GM18511 (cell line): ENCODE measurements at regions not wholly inside any gene's neighbourhood (a gene's known extent, or its start where the extent isn't known, plus 50 kb on each side); places are given as distances from the start of the nearest gene placed in this dataset.

ENCODE experiments used
- ATAC-seq: cut with Tn5 transposase; IDR thresholded peaks from one replicate; pipeline ENCODE4 v1.9.1; 2021; ENCODE audit warnings: mild to moderate bottlenecking, moderate library complexity; ENCODE audit not compliant: unreplicated experiment

DNA sequence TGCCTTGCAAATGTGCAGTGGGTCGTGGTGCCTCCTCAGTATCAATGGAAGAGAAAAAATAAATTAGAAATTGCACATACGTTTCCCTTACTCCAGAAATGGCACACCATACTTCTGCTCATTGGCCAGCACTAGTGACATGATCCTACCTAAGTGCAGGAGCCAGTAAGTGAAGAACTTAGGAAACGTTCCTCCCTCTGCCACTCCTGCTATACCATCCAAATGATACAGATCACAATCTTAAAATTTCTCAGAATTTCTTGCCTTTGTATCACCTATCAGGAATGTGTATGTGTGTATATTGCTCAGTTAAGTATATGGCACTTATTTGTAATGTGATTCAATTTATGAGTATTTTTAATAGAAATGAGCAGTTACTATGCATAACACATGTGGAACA lies 237.0 kb upstream of the UBE2E3 start:
- ATAC-seq, result no peak

DNA sequence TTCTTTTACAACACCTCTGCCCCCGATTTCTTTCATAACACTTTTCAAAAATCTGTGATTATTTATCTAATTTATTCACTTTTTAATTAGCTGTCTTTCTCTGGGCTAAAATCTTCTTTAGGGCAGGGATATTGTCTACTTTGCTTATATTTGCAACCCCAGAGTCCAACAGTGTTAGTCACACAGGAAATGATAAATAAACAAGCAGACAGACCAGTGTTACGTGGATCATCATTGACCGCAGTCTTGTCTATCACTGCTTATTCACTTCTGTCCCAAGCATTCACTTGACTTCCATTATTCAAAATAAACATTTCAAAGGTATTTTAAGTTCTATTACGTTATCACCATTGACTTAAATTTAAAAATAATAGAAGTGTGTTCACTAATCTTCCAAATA lies 237.6 kb upstream of the UBE2E3 start:
- ATAC-seq, result no peak

DNA sequence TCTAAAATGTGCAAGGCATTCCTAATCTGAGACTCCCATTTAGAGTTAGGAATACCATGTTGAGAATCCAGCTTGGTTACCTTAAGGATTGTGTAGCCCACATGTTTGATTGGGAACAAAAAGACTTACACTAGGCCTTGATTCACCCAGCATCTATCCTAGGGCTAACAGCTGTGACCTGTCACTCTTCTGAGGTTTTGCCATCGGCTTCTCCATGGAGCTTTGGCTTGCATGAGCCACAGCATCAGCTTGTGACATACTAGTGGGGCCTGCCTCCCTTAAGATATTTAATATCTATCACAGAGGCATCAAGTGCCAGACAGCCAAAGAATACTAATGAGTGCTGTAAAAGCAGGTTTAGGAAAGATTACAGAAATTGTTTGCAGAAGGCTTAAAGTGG lies 241.3 kb upstream of the UBE2E3 start:
- no peak for ATAC-seq

DNA sequence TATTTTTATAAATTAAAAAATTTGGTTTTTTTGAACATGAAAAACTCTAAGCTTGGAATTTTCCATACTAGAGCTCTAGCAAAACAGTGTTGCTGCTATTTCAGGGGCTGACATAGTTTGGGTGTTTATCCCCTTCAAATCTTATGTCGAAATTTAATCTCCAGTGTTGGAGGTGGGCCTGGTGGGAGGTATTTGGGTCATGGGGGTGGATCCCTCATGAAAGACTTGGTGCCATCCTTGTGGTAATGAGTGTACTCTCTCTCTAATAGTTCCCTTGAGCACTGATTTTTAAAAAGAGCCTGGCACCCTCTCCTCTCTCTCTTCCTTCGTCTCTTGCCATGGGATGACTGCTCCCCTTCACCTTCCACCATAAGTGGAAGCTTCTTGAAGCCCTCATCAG lies 244.6 kb upstream of the UBE2E3 start:
- no peak for ATAC-seq

DNA sequence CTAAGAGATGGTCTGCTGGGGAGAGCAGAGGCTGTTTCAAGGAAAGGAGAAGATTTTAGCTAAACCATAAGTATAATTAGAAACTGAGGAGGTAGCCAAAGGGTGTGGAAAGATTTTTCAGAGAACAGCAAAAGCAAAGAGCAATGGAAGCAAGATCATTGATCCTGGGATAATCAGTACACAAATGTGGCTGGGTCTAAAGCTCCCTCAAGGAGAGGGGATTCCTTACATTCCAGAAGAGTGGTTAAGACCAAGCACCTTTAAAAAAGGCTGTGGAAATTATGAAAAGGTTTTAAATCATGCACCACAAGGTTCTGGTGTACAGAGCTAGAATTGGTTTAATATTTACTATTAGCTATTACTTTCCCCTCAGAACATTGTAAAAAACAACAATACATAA lies 246.0 kb upstream of the UBE2E3 start:
- ATAC-seq, result no peak

DNA sequence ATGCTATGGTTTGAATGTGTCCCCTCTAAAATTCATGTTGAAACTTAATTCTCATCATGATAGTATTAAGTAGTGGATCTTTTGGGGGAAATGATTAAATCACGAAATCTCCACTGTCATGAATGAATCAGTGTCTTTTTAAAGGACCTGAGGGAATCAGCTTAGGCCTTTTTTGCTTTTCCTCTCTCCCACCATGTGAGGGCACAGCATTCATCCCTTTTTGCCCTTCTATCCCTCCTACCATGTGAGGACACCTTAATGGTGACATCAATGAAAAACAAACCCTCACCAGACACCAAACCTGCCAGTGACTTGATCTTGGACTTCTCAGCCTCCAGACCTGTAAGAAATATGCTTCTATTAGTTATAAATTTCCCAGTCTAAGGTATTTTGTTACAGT lies 247.1 kb upstream of the UBE2E3 start:
- ATAC-seq, result no peak

DNA sequence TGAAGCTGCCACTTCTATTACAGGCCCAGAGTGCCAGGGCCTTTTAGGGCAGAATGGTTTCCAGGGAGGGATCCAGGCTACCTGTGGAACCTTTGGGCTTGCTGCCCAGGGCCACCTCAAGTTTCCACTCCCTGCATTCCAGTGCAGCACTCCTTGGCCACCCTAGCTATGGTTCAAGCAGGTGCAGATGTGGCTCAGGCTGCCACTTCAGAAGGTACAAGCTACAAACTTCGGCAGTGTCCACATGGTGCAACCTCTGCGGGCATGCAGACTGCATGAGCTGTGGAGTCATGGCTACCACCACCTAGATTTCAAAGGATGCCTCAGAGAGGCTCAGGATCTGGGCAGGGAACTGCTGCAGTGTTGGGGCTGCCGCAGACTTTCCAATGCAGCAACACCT lies 248.1 kb upstream of the UBE2E3 start:
- ATAC-seq, result no peak

DNA sequence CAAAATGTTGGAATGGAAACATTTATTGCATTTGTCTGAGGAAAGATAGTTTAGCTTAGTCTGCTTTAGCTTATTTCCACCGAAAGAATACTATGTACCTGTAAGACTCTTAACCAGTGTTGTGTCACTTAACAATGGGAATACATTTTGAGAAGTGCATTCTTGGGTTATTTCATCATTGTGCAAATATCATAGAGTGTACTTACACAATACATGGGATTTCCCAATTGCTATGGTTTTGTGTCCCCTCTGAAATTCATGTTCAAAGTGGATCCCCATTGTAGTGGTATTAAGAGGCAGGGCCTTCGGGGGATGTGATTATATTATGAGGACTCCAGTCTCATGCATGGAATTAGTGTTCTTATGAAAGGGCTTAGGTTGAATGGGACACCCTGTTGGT lies 249.4 kb upstream of the UBE2E3 start:
- no peak for ATAC-seq

DNA sequence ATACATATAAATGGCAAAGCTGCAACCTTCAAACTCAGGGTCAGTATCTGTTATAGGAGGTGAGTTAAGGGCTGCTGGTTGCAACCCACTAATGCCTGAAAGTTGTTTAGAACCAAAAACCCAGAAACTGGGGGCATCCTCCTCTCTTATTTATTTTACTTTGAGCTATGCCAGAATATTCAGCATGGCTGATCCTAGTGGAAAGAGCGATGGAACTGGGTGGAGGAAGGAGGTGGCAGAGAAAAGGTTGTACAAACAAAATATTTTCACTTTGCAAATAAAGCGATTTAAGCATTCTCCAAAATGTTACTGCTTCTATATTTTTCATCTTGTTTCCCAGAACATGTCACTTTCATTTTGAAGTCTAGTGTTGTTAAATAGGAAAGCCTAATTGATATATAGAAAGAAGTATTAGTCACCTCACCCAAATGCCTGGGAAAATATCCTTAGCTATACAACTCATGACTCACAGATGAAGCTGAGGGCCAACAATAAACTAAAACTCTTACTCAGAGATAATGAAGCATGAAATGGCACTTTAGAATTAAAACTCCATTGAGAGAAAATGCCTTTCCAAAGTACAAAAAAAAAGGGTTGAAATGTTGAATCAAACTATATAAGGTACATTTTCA lies 251.4 kb upstream of the UBE2E3 start:
- ATAC-seq, result no peak

DNA sequence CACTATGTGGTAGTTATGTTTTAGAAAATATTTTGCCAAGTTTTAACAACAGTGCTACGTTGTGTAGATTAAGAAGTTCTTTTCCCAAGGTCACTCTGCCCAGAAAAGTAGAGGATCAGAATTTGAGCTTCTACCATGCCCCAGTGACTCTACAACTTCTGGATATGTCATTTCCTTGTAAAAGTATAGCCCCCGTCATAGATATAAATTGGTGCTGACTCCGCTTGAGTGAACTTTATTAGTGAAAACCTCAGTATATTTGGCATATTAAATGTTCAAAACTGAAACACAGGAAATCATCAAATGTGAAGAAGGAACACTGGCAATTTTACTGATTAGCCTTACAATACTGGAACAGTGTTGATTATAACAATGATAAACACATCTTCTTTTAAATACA lies 256.7 kb upstream of the UBE2E3 start:
- ATAC-seq, result no peak

DNA sequence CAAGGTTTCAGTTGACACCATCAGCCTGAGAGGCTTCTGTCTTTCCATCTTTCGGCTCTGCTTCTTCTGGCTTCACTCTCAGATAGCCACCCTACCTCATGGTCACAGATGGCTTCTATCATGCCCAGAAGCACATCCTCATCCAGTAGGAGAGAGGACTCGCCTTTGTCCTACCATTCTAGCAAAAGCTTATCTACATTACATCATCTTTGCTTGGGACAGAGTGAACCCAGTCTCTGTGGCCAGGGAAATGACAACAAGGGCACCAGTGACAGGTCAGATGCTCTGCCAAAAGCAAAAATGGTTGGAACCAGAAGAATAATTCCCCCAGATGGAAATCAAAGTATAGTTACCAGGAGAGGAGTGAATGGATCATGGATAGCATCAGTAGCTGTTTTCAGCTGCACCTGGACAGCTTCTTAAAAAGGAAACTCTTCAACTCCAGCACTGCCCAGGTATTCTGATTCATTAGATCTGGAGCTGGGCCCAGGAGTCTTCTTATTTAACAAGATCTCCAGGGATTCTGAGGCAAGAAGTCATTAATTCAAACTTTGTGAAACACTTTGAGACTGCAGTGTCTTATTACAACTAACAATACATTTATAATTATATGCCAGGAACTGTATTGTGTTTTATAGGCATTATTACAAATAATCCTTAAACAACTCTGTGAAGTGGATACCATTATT lies 257.7 kb upstream of the UBE2E3 start:
- ATAC-seq, result no peak

DNA sequence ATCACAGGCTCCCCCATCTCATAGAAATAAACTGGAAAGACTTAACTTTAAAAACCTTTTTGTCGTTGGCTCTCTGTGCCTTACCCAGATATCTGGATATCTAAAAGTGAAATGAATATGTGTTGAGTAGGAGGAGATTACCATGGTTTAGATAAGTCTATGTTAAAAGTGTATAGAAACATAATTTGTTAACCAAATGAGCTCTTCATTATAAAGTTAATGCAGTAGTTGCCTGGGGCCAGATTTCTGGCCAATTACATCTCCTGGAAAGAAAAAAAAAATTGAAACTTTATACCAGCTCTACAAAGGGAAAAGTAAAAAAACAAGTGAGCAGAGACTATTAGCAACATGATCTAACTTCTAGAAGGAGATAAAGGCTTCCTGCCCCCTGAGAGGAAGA lies 259.6 kb upstream of the UBE2E3 start:
- no peak for ATAC-seq

DNA sequence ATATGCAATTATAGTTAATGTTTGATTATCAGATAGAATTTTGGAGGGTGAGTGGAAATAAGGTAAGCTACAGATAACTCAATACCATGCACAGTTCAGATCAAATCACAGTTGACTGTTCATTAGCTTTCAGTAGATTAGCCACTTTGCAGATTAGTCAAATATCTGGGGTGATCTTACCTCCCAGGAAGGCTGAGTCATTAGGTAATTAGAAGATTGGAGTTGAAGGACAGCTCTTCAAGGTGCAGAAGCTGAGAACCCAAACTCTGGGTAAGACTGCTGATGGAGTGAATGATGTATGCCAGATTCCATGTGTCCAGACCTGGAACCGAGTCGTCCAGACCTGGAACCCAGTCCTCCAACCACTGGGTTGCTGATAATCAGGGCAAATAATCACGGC lies 262.8 kb upstream of the UBE2E3 start:
- no peak for ATAC-seq

DNA sequence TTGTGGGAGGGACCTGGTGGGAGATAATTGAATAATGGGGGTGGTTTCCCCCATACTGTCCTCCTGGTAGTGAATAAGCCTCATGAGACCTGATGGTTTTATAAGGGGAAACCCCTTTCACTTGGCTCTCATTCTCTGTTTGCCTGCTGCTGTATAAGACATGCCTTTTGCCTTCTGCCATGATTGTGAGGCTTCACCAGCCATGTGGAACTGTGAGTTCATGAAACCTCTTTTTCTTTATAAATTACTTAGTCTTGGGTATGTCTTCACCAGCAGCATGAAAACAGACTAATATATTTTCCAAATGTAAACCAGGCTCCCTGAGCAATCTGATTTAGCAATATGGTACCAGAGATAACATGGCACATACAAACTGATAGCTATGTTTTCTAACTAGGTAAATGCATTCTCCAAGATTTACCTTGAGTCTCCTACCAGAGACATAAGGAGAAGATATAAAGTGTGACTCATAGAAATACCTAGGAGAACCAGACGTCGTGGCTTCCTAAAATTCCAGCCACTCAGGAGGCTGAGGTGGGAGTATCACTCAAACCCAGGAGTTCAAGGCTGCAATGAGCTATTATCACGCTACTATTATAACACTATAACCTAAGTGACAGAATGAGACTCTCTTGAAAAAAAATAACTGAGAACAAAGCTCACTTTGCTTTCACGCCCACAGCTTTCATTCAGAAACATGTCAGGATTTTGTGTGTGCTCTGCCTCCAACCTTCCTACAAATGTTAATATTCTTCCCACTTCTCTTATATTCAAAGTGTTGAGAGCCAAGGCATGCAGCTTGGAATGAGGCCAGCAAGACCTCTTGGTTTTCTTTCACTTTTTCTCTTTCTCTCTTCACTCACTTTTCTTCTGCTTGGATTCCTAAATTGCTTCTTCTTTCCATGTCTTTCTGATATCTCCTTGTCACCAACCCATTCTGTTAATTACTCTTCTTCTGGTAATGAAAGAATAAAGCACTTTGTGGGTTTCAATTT lies 263.9 kb upstream of the UBE2E3 start:
- no peak for ATAC-seq

DNA sequence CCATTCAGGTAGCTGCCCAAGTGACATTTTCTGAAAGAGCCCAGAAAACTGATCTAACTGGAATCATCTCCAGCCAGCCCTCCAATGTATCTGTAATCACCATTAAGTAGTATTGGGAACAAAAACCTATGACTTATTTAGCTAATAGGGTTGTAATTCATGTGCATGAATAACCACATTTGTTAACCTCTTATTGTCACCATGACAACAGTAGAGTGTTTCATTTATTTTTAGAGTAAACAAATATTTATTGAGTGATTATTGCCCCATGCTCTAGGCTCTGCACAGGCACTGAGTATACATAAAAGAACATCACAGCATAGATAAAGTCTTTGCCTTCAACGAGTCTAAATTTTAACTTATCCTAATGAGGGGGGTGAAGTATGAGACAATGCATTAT lies 265.4 kb upstream of the UBE2E3 start:
- ATAC-seq, result no peak

DNA sequence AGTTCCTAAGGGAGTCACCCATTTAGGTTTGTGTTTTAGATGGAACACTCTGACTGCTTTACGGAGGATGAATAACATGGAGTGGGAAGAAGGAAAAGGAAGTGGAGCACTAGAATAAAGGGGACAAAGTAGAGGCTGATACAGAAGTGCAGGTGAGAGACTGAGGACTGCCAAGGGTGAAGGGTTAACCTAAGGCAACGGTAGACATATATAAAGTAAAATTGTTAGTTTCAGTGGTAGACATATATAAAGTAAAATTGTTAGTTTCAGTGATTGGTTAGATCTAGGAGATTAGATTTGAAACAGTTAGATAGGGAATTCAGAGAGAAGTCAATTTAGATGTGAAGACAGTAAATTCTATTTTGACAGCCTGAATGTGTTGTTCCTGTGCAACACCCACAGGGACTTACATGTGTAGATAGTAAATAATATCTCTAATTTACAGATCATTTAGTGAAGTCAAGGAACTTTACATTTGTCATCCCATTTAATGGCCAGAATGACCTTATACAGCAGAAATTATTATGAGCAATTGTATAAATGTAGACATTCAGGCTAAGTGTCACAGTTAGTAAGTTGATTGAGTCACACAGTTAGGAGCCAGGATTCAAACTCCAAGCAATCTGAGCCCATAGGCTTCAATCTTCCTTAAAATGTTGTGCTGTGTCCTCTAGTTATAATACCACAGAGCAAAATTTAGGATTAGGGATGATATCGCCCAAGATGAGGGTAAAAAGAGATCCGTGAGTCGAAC lies 270.8 kb upstream of the UBE2E3 start:
- no peak for ATAC-seq

DNA sequence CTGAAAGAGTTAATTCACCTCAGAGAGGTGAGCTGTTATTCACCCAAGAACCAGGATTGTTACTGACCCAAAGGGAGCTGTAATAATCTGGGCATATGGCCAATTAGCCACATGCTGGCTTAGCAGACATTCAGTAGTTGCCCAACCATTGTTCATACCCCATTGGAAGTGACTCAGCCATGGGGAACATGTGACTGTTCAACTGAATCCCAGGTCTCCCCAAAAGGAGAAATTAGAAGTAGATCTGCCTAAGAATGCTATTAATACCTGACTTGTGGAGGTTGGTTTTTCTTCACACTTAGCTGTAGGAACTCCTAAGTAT lies 272.6 kb upstream of the UBE2E3 start:
- ATAC-seq, result no peak

DNA sequence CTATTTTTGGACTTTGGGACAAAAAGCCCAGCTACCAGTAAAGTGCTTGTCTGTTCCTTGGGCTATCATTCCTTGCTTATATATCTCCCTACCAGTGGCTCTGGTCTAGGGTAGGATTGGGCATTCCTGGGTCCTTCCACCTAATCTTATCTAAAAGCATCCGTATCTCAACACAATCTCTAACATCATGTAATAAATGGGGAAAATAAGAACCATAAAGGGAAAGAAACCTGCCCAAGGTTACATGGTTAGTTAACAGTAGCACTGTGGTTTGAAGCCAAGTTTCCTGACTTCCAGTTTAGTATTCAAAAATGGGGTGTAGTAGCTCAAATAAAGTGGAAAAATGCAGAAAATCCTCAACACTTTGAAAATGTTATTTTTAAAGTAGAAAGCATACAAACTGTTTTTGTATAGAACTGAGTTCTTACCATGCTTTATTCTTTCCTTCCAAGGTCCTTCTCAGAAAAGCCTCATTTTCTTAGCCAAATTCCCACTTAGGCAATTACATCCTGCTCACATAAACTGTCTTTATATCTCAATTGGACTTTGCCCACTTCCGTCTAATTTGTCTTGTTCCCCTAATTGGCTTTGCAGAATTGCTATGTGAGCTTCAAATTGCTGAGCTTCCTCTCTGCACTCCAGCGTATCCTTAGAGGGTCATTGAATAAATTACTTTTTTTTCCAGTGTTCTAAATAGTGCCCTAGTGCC lies 273.1 kb upstream of the UBE2E3 start:
- no peak for ATAC-seq

DNA sequence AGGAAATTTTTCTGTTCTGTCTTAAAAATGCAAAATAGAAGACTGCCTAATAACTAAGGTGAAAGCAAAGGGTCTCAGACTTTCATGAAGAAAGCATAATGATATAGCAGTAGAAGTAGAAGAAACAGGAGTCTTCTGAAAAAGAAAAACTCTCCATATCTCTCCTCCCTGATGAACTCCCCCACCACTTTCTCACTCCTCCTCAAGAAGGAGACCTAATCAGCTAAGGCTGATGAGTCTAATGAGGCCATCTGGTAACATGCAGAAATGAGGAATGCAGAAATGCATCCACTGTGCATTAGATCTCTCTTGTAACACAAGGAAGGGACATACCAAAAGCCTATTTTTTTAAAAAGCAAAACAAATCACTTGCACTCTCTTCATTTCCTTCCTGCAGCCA lies 273.7 kb upstream of the UBE2E3 start:
- ATAC-seq, result no peak

DNA sequence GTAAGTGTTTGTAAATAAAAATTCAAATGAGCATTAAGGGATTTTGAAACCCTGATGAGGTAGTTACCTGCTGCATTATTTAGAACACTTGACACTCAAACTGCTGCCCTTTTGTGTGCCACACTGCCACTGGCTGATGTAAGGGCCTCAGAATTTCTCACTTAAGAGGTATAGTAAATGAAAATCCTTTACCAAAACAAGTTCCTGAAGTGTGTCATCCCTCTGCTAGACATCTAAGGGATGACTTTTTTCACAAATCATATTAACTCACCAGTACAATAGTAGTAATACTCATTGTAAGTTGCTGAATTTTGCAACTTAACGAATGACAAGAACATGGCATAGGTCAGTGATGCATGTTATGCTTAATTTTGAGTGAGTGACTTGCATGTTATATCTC lies 274.9 kb upstream of the UBE2E3 start:
- no peak for ATAC-seq

DNA sequence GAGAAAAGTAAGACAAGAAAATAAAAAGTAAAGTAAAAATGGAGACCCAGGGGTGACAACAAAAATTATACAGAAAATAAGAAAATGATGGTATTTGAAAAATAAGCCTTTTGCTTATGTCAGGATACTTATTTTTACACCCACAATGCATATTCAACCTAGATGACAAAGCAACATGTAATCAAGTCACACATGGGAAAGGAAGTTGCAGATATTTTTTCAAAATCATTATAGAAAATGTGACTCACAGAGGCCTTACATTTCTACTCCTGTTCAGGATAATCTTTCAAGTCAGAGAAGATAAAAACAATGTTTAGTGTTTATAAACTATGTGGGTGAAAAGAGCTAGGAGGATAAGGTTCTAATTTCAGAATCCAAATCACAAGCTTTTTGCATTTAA lies 275.3 kb upstream of the UBE2E3 start:
- ATAC-seq, result no peak
